HG03095 (cell line): ENCODE measurements at regions not wholly inside any gene's neighbourhood (a gene's known extent, or its start where the extent isn't known, plus 50 kb on each side); places are given as distances from the start of the nearest gene placed in this dataset.

ENCODE experiments used
- ATAC-seq: cut with Tn5 transposase; IDR thresholded peaks from one replicate; pipeline ENCODE4 v1.9.1; 2021; ENCODE audit warnings: moderate library complexity; ENCODE audit not compliant: unreplicated experiment

DNA sequence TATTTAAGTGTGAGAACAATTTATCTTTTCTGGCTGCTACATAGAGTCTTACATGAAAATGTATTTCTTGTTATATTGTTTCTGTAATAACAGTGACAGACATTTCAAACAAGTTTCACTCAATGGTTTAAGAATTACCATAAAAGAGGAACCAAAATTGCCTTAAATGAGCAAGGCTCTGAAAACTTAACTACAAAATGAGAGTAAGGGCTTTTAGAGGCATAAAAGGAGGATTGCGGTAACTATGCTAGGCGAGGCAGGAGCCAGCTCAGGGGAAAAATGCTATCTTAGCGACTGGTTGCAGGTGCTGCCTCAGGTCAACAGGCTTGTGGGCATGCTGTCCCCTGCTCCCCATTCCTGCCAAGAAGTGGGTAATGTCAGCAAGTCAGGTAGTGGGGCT lies 81.7 kb upstream of the MSI2 start:
- peak; percentile 74 for ATAC-seq

GRCh38 chr17:57178839-57179238 lies 77.5 kb upstream of the MSI2 start:
- no peak for ATAC-seq

DNA sequence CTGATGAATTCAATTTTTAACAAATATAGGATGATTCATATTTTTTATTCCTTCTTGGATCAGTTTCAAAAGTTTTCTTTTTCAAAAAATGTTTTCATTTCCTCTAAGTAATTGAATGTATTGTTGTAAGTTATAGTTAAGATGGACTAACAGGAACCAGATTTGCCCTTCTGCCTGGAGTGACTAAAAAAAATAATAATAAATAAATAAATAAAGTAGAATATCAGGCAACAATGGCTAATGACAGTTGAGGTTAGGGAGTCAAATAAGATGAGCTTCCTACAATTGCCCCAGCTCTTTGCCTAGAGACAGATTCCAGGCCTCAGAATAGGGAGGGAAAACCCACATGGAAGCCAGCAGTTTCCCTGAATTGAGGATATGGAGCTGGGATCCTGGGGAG lies 73.7 kb upstream of the MSI2 start:
- no peak for ATAC-seq

DNA sequence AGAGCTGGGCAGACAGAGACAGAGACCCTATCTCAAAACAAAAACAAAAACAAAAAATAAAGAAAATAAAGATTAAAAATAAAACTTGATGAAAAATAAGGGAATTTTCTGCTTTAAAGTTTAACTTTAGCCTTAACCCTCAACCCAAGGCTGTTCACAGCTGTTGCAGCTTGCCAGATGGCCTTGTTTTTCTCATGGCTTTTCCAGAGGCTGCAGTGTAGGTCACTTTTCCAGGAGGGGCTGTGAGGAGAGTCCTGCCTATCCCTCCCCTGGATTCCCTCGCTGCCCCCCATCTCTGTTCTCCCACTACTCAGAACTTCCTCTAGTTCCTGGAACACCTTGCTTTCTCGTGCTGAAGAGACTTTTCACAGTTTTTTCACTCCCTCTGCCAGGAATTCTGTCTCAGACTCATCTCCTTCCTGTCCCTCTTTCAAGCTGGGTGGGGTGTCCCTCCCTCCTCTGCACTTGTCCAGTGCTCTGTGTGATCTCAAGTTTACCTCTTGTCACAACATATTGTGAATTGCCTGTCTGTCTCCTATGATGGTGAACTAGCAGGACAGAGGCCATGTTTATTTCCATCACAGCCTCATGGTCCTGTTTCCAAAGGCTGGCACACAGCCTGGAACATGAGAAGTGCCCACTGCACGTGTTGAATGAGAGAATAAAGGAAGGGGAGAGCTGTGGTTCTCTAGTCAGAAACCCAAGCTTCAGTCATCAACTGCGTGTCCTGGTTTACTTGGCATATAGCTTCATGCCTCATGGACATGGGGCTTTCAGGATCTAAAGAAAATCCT lies 69.9 kb upstream of the MSI2 start:
- no peak for ATAC-seq

GRCh38 chr17:57187391-57187790 lies 68.9 kb upstream of the MSI2 start:
- no peak for ATAC-seq

DNA sequence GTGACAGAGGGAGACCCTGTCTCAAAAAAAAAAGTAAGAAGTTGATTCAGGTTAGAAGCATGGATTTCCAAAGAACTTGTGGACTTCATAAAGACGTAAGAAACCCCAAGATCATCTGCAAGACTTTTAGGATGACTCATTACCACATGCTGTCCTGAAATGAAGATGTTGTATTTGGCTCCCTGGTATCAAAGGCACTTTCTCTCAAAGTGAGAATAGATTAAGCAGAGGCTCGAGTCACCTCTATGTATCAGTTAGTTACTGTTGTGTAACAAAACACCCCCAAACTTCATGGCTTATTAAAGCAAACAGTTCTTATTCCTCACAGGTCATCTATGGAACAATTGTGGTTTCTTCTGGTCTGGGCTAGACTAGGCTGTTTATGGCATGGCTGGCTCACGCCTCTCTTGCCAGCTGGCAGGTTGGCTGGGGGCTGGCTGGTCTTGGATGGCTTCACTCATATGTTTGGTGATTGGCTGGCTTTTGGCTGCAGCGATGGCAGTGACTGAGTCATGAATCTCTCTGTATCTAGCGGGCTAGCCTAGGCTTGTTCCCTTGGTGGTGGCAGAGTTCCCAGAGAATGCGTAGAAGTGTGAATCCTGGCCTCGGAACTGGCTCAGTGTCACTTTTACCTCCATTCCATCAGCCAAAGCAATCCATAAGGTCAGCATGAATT lies 60.4 kb upstream of the MSI2 start:
- ATAC-seq = no peak

- ATAC-seq = no peak
Observed at GRCh38 chr17:57197466-57198071, 58.8 kb upstream of the MSI2 start.

GRCh38 chr17:57201481-57201880 lies 54.8 kb upstream of the MSI2 start:
- no peak for ATAC-seq

DNA sequence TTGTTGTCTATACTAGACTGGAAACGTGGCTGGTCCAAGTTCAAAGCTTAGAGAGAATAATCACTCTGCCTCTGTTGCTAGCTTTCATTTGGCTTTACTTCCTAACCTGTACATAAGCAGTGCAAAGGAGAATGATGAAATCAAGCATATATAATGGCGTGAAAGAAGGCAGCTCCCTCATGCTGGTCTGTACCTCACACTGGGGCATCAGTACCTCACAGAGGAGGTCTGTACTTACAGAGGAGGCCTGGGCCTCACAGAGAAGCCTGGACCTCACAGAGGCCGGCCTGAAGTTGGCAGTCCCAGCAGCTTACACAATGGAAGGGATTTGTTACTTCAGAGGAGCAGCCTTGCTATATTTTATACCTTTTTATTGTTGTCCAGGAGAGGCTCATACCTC lies 53.3 kb upstream of the MSI2 start:
- ATAC-seq = no peak
